ENCODE measurements at regions not wholly inside any gene's neighbourhood (a gene's known extent, or its start where the extent isn't known, plus 50 kb on each side); places are given as distances from the start of the nearest gene placed in this dataset.

GRCh38 chr2:64876137-64876647 is 113.0 kb upstream of the SLC1A4 start:
- no peak for TF ChIP-seq POLR2A (IDR thresholded peaks at IDR 0.05; ENCODE audit: low read depth, low read length)
- TF ChIP-seq TAF1 (IDR thresholded peaks at IDR 0.05; ENCODE audit: low read depth, low read length): no peak
- no peak for TF ChIP-seq POLR2AphosphoS5 (IDR thresholded peaks at IDR 0.05; ENCODE audit: low read depth, low read length)
